SK-N-SH (cell line): ENCODE measurements at regions not wholly inside any gene's neighbourhood (a gene's known extent, or its start where the extent isn't known, plus 50 kb on each side); places are given as distances from the start of the nearest gene placed in this dataset.

Experiments used
- CTCF ChIA-PET: fragments of 300-600, 350-600 bp; formaldehyde crosslinking; extraction: SDS; loops from one replicate; lab custom pipeline; 2021; lab: Yijun Ruan, JAX
- POLR2A ChIA-PET: fragments of 350-600 bp; sonication (Branson Sonifier 250); formaldehyde crosslinking; extraction: SDS; loops from one replicate; lab custom pipeline; 2020; ENCODE audit warnings: antibody characterized with exemption, inconsistent platforms; lab: Yijun Ruan, JAX
- DNase-seq: peaks from one replicate; pipeline ENCODE4 v3.0.0; 2012
- H2AFZ ChIP-seq: fragments of 200-600 bp; sonication (generic); 2 replicates; pipeline ENCODE4 v1.8.1; 2016; ENCODE audit warnings: antibody characterized with exemption, mild to moderate bottlenecking, low read depth
- H3F3A ChIP-seq: fragments of 200-600 bp; sonication (generic); replicated peaks from 2 replicates; pipeline ENCODE3; 2016; ENCODE audit warnings: antibody characterized with exemption, mild to moderate bottlenecking; ENCODE audit not compliant: insufficient read depth
- H3K27ac ChIP-seq, 2 experiments: fragments of 200-500 bp in 1 of 2; fragments of 200-600 bp in 1 of 2; sonication (Bioruptor generic) in 1 of 2; sonication (generic), shearing (Covaris generic) in 1 of 2; 2 replicates each; pipeline versions ENCODE4 v1.5.1 to v1.6.1; 2014 to 2016; ENCODE audit warnings: low read depth in 2 of 2, inconsistent platforms in 1 of 2, low read length in 1 of 2, mild to moderate bottlenecking in 1 of 2, mixed read lengths in 1 of 2
- H3K27me3 ChIP-seq: fragments of 200-600 bp; sonication (generic), shearing (Covaris generic); 2 replicates; pipeline ENCODE4 v1.6.1; 2016; ENCODE audit warnings: mixed run types; ENCODE audit not compliant: insufficient read depth
- H3K36me3 ChIP-seq, 2 experiments: fragments of 200-500 bp in 1 of 2; fragments of 200-600 bp in 1 of 2; sonication (Bioruptor generic) in 1 of 2; sonication (generic) in 1 of 2; replicated peaks in 1 of 2; 2 replicates each; pipeline versions ENCODE3 to v1.5.1; 2014 to 2016; ENCODE audit warnings: low read length in 1 of 2, mild to moderate bottlenecking in 1 of 2; ENCODE audit not compliant: insufficient read depth in 2 of 2, control insufficient read depth in 1 of 2
- H3K4me1 ChIP-seq, 2 experiments: fragments of 200-500 bp in 1 of 2; fragments of 200-600 bp in 1 of 2; sonication (Bioruptor generic) in 1 of 2; sonication (generic), shearing (Covaris generic) in 1 of 2; 2 replicates each; pipeline versions ENCODE4 v1.5.1 to v1.6.1; 2014 to 2016; ENCODE audit warnings: low read depth in 1 of 2, low read length in 1 of 2, mixed run types in 1 of 2; ENCODE audit not compliant: insufficient read depth in 2 of 2, control insufficient read depth in 1 of 2
- H3K4me2 ChIP-seq: fragments of 200-600 bp; sonication (generic), shearing (Covaris generic); 2 replicates; pipeline ENCODE4 v1.6.1; 2017; ENCODE audit warnings: mixed run types
- H3K4me3 ChIP-seq, 2 experiments: fragments of 200-500 bp in 1 of 2; fragments of 200-600 bp in 1 of 2; sonication (Bioruptor generic) in 1 of 2; sonication (generic), shearing (Covaris generic) in 1 of 2; 2 replicates each; pipeline versions ENCODE4 v1.5.1 to v1.8.1; 2014 to 2016; ENCODE audit warnings: low read depth in 2 of 2, inconsistent platforms in 1 of 2, low read length in 1 of 2, mild to moderate bottlenecking in 1 of 2, mixed read lengths in 1 of 2, moderate library complexity in 1 of 2
- H3K79me2 ChIP-seq: fragments of 200-600 bp; sonication (generic); 2 replicates; pipeline ENCODE4 v1.8.1; 2017; ENCODE audit warnings: mild to moderate bottlenecking; ENCODE audit not compliant: insufficient read depth
- H3K9ac ChIP-seq: fragments of 200-600 bp; sonication (generic); 2 replicates; pipeline ENCODE4 v1.6.1; 2017; ENCODE audit warnings: mixed run types
- H3K9me2 ChIP-seq: fragments of 200-600 bp; sonication (generic); 2 replicates; pipeline ENCODE4 v1.6.1; 2017; ENCODE audit warnings: mixed run types
- H3K9me3 ChIP-seq: fragments of 200-600 bp; sonication (generic); 2 replicates; pipeline ENCODE4 v1.6.1; 2017; ENCODE audit warnings: mixed run types, mild to moderate bottlenecking, moderate library complexity
- H4K20me1 ChIP-seq: fragments of 200-600 bp; sonication (generic); 2 replicates; pipeline ENCODE4 v1.6.1; 2017; ENCODE audit warnings: mild to moderate bottlenecking, mixed run types; ENCODE audit not compliant: insufficient read depth
- CTCF ChIP-seq: fragments of 200-600 bp; sonication (generic); IDR thresholded peaks from 2 replicates; pipeline ENCODE4 v1.6.1; 2017; ENCODE audit warnings: antibody characterized with exemption, mild to moderate bottlenecking, moderate library complexity
- ELF1 ChIP-seq: IDR thresholded peaks from 2 replicates; pipeline ENCODE4 v1.4.0; 2012
- EZH2phosphoT487 ChIP-seq: fragments of 200-600 bp; sonication (generic); IDR thresholded peaks from 2 replicates; pipeline ENCODE4 v1.6.1; 2017; ENCODE audit warnings: low read depth, mixed run types, mild to moderate bottlenecking, antibody characterized with exemption, moderate library complexity, borderline replicate concordance
- FOSL2 ChIP-seq: IDR thresholded peaks from 2 replicates; pipeline ENCODE4 v1.4.0; 2012; ENCODE audit warnings: low read depth, mild to moderate bottlenecking, moderate library complexity, borderline replicate concordance
- GABPA ChIP-seq: IDR thresholded peaks from 2 replicates; pipeline ENCODE4 v1.4.0; 2012; ENCODE audit warnings: low read depth, mild to moderate bottlenecking
- MEF2A ChIP-seq: IDR thresholded peaks from 2 replicates; pipeline ENCODE4 v1.4.0; 2012; ENCODE audit warnings: low read depth, borderline replicate concordance
- MXI1 ChIP-seq: IDR thresholded peaks from 2 replicates; pipeline ENCODE4 v1.6.1; 2012; ENCODE audit warnings: mild to moderate bottlenecking, low read depth, low read length, improper control_type of control experiment
- NRF1 ChIP-seq: IDR thresholded peaks from 2 replicates; pipeline ENCODE4 v1.6.1; 2012; ENCODE audit warnings: low read depth, mild to moderate bottlenecking, low read length
- POLR2AphosphoS5 ChIP-seq: IDR thresholded peaks from 2 replicates; pipeline ENCODE4 v1.6.1; 2012; ENCODE audit warnings: low read depth, low read length
- RCOR1 ChIP-seq: fragments of 150-350 bp; IDR thresholded peaks from 2 replicates; pipeline ENCODE4 v1.6.1; 2017; ENCODE audit warnings: antibody characterized with exemption, low read length
- RFX5 ChIP-seq: IDR thresholded peaks from 2 replicates; pipeline ENCODE4 v1.6.1; 2012; ENCODE audit warnings: mild to moderate bottlenecking, improper control_type of control experiment, low read length
- SIN3A ChIP-seq: IDR thresholded peaks from 2 replicates; pipeline ENCODE4 v1.6.1; 2012; ENCODE audit warnings: low read depth, mild to moderate bottlenecking, low read length, moderate library complexity, borderline replicate concordance
- SMC3 ChIP-seq: IDR thresholded peaks from 2 replicates; pipeline ENCODE4 v1.6.1; 2012; ENCODE audit warnings: low read depth, low read length, improper control_type of control experiment
- TCF12 ChIP-seq: IDR thresholded peaks from 2 replicates; pipeline ENCODE4 v1.4.0; 2012
- USF1 ChIP-seq: IDR thresholded peaks from 2 replicates; pipeline ENCODE4 v1.4.0; 2012; ENCODE audit warnings: low read depth, borderline replicate concordance
- WGBS: methylation state at CpG from one replicate; pipeline ENCODE4 v1.1.6; 2017; ENCODE audit warnings: low lambda C conversion rate; 5-methylcytosine and 5-hydroxymethylcytosine counted together
- TF ChIP-seq, protein P1 (sequence below): fragments of 150-350 bp; IDR thresholded peaks from 2 replicates; pipeline ENCODE4 v1.6.1; 2016; ENCODE audit warnings: mild to moderate bottlenecking, low read depth, low read length
- TF ChIP-seq, protein P2 (sequence below): fragments of 150-350 bp; IDR thresholded peaks from 2 replicates; pipeline ENCODE4 v1.6.1; 2017; ENCODE audit warnings: antibody characterized with exemption, low read length, low read depth, borderline replicate concordance
- TF ChIP-seq, protein P3 (sequence below): IDR thresholded peaks from 2 replicates; pipeline ENCODE4 v1.4.0; 2012; ENCODE audit warnings: low read depth, borderline replicate concordance

- Histone ChIP-seq H3K9me2 (no peaks in the 10 kb centered on the region), H3K4me1 (no peaks in the 10 kb centered on the region), H3F3A (no peaks in the 10 kb centered on the region), H4K20me1 (no peaks in the 10 kb centered on the region), H3K79me2 (no peaks in the 10 kb centered on the region), H3K27ac (no peak overlapping the region), H3K9ac (no peak overlapping the region), H3K4me3 (no peak overlapping the region), H3K9me3 (no peaks in the 10 kb centered on the region), H3K4me2 (no peak overlapping the region), H3K36me3 (no peaks in the 10 kb centered on the region), H2AFZ (no peak overlapping the region), H3K27me3 (no peaks in the 10 kb centered on the region)
- POLR2A ChIA-PET = no interaction called here
- DNase-seq = no peak
- TF ChIP-seq SIN3A (no peak), MEF2A (no peak), CTCF (no peak), MXI1 (no peak), RCOR1 (no peak), FOSL2 (no peak), NRF1 (no peak)
- CTCF ChIA-PET = no interaction called here
Measured at GRCh38 chr20:39944861-39945260, 744.2 kb downstream of the MAFB start.

GRCh38 chr20:39943336-39943735 is 745.7 kb downstream of the MAFB start:
- no peak for DNase-seq
- CTCF ChIA-PET = interaction anchor here (0.6 to 1.0 kb wide), 2 partner anchors 365 to 674 kb away, joined by 3 to 4 read pairs; no protein-coding TSS in a partner anchor

GRCh38 chr20:39941245-39941644 is 747.8 kb downstream of the MAFB start:
- POLR2A ChIA-PET = no interaction called here
- DNase-seq = no peak
- Histone ChIP-seq H3K9me2 (no peaks in the 10 kb centered on the region), H3K27ac (no peak overlapping the region), H3K9me3 (no peaks in the 10 kb centered on the region), H3K4me2 (no peak overlapping the region), H4K20me1 (no peaks in the 10 kb centered on the region)
- TF ChIP-seq USF1 (no peak), TCF12 (no peak), FOSL2 (no peak), RFX5 (no peak), MXI1 (no peak), SMC3 (no peak), GABPA (no peak), POLR2AphosphoS5 (no peak), SIN3A (no peak)
- TF ChIP-seq, protein P1, sequence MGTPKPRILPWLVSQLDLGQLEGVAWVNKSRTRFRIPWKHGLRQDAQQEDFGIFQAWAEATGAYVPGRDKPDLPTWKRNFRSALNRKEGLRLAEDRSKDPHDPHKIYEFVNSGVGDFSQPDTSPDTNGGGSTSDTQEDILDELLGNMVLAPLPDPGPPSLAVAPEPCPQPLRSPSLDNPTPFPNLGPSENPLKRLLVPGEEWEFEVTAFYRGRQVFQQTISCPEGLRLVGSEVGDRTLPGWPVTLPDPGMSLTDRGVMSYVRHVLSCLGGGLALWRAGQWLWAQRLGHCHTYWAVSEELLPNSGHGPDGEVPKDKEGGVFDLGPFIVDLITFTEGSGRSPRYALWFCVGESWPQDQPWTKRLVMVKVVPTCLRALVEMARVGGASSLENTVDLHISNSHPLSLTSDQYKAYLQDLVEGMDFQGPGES = no peak
- TF ChIP-seq, protein P2, sequence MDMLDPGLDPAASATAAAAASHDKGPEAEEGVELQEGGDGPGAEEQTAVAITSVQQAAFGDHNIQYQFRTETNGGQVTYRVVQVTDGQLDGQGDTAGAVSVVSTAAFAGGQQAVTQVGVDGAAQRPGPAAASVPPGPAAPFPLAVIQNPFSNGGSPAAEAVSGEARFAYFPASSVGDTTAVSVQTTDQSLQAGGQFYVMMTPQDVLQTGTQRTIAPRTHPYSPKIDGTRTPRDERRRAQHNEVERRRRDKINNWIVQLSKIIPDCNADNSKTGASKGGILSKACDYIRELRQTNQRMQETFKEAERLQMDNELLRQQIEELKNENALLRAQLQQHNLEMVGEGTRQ = no peak
- TF ChIP-seq, protein P3, sequence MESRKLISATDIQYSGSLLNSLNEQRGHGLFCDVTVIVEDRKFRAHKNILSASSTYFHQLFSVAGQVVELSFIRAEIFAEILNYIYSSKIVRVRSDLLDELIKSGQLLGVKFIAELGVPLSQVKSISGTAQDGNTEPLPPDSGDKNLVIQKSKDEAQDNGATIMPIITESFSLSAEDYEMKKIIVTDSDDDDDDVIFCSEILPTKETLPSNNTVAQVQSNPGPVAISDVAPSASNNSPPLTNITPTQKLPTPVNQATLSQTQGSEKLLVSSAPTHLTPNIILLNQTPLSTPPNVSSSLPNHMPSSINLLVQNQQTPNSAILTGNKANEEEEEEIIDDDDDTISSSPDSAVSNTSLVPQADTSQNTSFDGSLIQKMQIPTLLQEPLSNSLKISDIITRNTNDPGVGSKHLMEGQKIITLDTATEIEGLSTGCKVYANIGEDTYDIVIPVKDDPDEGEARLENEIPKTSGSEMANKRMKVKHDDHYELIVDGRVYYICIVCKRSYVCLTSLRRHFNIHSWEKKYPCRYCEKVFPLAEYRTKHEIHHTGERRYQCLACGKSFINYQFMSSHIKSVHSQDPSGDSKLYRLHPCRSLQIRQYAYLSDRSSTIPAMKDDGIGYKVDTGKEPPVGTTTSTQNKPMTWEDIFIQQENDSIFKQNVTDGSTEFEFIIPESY = no peak
- TF ChIP-seq, all 33 proteins: peak for 0
- Histone ChIP-seq H3K4me3 (no peak overlapping the region), H3K79me2 (no peaks in the 10 kb centered on the region), H2AFZ (no peak overlapping the region), H3K27me3 (no peaks in the 10 kb centered on the region), H3K9ac (no peak overlapping the region), H3K36me3 (no peaks in the 10 kb centered on the region), H3K4me1 (no peaks in the 10 kb centered on the region), H3F3A (no peaks in the 10 kb centered on the region)
- WGBS = 38% methylated on average over 1 of the region's 1 CpG
- CTCF ChIA-PET = no interaction called here

More at GRCh38 chr20:39943336-39943735, 745.7 kb downstream of the MAFB start:
- Histone ChIP-seq H3K9ac (no peak overlapping the region), H2AFZ (no peak overlapping the region), H3K27me3 (no peaks in the 10 kb centered on the region), H3K4me3 (no peak overlapping the region), H4K20me1 (no peaks in the 10 kb centered on the region), H3K9me3 (no peaks in the 10 kb centered on the region), H3K4me2 (no peak overlapping the region), H3F3A (no peaks in the 10 kb centered on the region), H3K36me3 (no peaks in the 10 kb centered on the region), H3K27ac (no peak overlapping the region), H3K79me2 (no peaks in the 10 kb centered on the region), H3K4me1 (no peaks in the 10 kb centered on the region), H3K9me2 (no peaks in the 10 kb centered on the region)
- POLR2A ChIA-PET = no interaction called here
- WGBS = 22% methylated on average over 6 of the region's 6 CpGs
- TF ChIP-seq MXI1 (no peak), EZH2phosphoT487 (no peak), ELF1 (no peak)
